ENCODE measurements at regions not wholly inside any gene's neighbourhood (a gene's known extent, or its start where the extent isn't known, plus 50 kb on each side); places are given as distances from the start of the nearest gene placed in this dataset.

DNA sequence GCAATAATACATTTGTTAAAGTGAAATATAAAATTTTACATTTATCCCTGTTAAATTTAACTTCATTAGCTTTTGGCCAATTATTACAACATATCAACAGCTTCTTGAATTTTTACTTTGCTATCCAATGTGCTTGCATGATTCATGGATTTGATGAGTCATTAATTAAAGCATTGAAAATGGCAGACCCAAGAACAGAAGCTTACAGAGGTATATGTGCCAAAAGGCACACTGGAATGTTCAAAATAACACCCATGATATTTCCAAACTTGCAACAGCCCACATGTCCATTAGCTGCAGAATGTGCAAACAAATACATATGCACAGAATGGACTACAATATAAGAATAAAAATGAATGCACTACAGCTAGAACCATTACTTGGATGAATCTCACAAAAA, 76.4 kb upstream of the MAN1A2 start:
- no peak for DNase-seq (ENCODE audit: low spot score)
- TF ChIP-seq, protein P1, sequence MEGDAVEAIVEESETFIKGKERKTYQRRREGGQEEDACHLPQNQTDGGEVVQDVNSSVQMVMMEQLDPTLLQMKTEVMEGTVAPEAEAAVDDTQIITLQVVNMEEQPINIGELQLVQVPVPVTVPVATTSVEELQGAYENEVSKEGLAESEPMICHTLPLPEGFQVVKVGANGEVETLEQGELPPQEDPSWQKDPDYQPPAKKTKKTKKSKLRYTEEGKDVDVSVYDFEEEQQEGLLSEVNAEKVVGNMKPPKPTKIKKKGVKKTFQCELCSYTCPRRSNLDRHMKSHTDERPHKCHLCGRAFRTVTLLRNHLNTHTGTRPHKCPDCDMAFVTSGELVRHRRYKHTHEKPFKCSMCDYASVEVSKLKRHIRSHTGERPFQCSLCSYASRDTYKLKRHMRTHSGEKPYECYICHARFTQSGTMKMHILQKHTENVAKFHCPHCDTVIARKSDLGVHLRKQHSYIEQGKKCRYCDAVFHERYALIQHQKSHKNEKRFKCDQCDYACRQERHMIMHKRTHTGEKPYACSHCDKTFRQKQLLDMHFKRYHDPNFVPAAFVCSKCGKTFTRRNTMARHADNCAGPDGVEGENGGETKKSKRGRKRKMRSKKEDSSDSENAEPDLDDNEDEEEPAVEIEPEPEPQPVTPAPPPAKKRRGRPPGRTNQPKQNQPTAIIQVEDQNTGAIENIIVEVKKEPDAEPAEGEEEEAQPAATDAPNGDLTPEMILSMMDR (IDR thresholded peaks at IDR 0.05), result no peak
- Histone ChIP-seq H3K4me3 (no peak overlapping the region), H3K27ac (no peak overlapping the region), H3K9me3 (no peaks in the 10 kb centered on the region), H3K36me3 (no peaks in the 10 kb centered on the region), H3K4me1 (no peaks in the 10 kb centered on the region), H3K27me3 (no peaks in the 10 kb centered on the region)

DNA sequence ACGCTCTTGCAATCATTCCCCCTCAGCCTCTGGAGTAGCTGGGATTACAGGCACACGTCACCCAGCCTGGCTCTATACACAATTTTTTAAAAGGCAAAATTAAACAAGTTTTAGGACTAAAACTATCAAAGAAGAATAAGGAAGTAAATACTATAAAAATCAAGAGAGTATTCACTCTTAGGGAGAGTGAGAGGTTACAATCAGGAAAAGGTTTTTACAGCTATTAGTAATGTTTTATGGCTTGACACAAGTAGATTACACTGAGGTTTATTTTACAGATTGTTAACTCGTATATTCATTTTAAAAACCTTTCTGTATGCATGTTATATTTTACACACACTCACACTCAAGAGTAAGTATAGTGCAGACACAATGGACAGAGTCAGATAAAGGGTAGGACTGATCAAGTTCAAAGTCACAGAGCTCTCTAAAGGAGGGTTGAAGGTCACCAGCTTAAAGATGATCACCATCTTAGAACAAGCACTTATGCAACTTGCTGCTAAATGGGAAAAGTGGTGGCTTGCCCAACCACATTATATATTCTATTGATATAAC, 77.9 kb upstream of the MAN1A2 start:
- no peaks in the 10 kb centered on the region for H3K4me1 ChIP-seq
- H3K27me3 ChIP-seq, result no peaks in the 10 kb centered on the region
- H3K9me3 ChIP-seq, result no peaks in the 10 kb centered on the region
- H3K27ac ChIP-seq, result no peak overlapping the region
- TF ChIP-seq, protein P1 (IDR thresholded peaks at IDR 0.05), result no peak
- DNase-seq (ENCODE audit: low spot score), result no peak
- no peak overlapping the region for H3K4me3 ChIP-seq
- no peaks in the 10 kb centered on the region for H3K36me3 ChIP-seq

DNA sequence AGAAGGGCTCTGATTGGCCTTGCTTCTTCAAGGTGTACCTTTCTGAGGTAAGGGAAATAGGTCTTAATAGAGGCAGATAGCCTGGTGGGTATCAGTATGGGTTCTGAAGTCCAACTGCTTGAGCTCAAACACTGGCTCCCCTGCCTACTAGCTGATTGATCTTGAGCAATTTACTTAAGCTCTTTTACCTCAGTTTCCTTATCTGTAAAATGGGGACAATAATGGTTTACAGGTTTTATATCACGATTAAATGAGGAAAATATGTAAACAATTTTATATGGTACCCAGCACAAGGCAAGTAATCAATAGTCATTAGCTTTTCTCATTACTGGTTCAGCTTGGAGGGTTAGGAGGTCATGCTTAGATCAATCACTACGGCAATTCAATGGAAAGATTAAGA, 75.8 kb upstream of the VTCN1 start:
- DNase-seq (ENCODE audit: low spot score), result no peak
- H3K36me3 ChIP-seq, result no peaks in the 10 kb centered on the region
- TF ChIP-seq, protein P1 (IDR thresholded peaks at IDR 0.05), result no peak
- no peaks in the 10 kb centered on the region for H3K27me3 ChIP-seq
- no peak overlapping the region for H3K27ac ChIP-seq
- no peaks in the 10 kb centered on the region for H3K9me3 ChIP-seq
- no peaks in the 10 kb centered on the region for H3K4me1 ChIP-seq
- no peak overlapping the region for H3K4me3 ChIP-seq

DNA sequence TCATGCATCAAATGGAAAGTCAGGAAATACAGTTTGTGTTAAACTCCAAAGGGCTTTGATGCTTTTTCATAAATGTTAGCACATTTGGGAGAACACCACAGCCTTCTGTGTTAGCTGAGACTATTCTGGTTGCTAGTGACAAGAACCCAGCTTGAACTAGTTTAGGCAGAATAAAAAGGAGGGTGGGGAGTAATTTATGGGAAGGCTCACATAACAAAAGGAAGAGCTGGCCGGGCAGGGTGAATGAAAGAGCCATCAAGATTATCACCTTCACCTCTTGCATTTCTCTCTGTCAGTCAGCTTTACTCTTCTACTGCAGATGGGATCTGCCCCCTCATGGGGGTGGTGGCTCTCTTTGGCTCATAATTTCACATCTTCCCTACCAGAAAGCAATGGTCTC, 75.4 kb upstream of the VTCN1 start:
- no peaks in the 10 kb centered on the region for H3K4me1 ChIP-seq
- DNase-seq (ENCODE audit: low spot score), result no peak
- no peaks in the 10 kb centered on the region for H3K27me3 ChIP-seq
- H3K27ac ChIP-seq, result no peak overlapping the region
- TF ChIP-seq, protein P1 (IDR thresholded peaks at IDR 0.05), result no peak
- no peaks in the 10 kb centered on the region for H3K36me3 ChIP-seq
- no peaks in the 10 kb centered on the region for H3K9me3 ChIP-seq
- no peak overlapping the region for H3K4me3 ChIP-seq

DNA sequence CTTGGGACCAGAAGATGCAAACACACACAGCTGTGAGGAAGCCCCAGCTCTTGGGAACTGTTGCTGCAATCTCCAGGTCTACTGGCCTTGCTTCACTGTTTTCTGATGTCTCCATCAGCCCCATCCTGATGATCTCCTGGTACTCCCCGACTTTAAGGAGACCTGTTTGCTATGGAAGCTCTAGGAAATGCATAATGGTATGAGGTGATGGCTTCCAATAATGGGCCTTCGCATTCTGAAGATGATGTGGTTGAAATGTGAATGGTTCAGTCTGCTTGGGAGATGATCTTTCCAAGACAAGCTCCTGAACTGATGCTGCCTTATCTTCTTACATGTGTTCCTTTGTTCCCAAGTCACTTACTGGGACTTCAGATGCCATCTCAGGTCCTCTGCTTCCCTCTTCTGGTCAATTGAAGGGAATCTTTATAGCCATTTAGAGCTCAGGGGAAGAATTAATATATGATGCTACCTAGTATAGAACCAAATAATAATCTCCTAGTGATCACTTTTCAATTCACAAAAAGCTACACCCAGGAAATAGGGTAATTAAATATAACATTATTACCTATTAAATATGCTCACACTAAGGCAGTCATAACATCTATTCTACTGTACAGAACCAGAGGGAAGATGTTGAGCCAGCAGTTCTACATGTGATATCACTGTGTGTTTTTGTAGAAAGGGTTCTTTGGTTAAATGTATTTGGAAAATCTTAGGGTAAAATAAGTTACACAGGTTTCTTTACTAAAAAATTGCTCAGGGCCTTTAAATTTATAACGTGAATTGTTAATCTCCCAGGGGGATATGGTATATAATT, 73.9 kb upstream of the VTCN1 start:
- DNase-seq (ENCODE audit: low spot score), result no peak
- Histone ChIP-seq H3K4me3 (no peak overlapping the region), H3K27ac (no peak overlapping the region), H3K27me3 (no peaks in the 10 kb centered on the region), H3K4me1 (no peaks in the 10 kb centered on the region), H3K36me3 (no peaks in the 10 kb centered on the region), H3K9me3 (no peaks in the 10 kb centered on the region)
- TF ChIP-seq, protein P1 (IDR thresholded peaks at IDR 0.05), result peak; percentile 19 to 65
